Inflammatory macrophage (primary cell): ENCODE measurements at regions not wholly inside any gene's neighbourhood (a gene's known extent, or its start where the extent isn't known, plus 50 kb on each side); places are given as distances from the start of the nearest gene placed in this dataset.
A peak's percentile ranks its signal among the peaks of the same experiment; 100 is the strongest.

Experiments used
- DNase-seq, 2 donors: peaks; one replicate each; pipeline ENCODE4 v3.0.0-alpha.2; 2020 to 2022

DNA sequence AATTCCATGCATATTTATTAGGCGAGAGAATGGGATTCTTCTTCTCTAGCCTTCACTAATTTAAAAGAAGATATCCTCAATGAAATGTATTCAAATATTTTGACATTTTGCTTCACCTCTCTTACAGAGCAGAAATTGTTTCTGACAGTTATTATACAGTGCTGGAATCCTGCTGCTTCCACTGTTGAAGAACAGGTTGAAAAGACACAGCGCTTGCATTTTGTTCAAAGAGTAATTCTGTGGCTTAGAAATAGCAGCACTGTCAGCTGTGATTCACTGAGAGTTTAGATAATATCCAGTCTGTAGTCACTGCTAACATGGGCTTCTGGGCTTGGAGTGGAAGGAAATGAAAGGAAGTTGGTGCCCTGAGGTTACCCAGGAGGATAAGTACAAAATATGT, 117.1 kb upstream of the FBXL4 start:
- DNase-seq, result no peak

DNA sequence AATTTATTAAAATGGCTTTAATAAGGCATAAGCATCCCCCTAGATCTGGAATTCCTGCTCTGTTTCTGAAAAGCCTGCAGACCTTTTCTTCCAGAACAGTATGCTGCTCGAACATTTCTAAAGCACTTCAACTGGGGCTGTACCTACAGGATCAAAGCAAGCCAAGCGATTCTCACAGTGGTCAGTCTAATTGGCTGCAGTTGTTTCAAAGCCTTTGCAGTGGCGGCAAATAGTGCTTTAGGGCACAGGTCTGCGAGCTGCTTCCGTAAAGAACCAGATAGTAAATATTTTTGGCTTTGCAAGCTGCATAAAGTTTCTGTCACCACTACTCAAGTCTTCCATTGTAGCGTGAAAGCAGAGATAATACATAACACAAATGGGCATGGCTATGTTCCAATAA, 88.9 kb upstream of the FBXL4 start:
- no peak for DNase-seq

DNA sequence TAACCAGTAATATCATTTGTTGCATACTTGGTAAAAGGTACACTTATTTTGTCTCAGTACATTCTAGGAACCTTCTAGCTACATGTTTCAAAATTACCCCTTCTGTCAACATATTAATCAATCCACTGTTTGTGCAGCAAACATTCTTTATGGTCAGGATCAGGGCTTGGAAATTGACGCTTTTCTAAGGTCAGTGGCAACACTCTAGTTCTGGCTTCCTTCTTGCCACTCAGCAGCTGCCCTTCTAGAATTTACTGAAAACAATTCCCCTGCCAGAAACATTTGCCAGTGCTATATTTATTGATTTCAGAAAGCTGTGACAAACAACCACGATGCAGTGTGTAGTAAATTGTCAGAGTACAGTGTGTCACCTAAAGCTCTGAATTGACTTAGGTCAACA, 84.7 kb upstream of the FBXL4 start:
- no peak for DNase-seq

DNA sequence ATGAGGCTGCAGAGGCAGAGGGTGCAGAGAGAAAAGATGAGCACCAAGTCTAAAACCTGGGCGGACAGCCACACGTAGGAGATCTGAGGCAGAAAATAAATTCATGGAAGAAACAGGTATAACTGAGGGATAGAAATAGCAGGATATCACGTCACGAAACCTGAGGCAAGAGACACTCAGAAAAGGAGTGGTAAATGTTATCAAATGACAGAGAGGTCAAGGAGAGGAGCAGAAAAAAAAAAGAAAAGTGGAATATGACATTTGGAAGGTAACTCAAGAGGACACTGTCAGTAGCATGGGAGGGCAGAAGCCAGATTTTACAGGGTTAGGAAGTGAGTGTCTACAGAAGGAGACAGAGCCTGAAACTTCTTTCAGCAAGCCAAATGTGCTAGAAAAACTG, 84.2 kb upstream of the FBXL4 start:
- no peak for DNase-seq

DNA sequence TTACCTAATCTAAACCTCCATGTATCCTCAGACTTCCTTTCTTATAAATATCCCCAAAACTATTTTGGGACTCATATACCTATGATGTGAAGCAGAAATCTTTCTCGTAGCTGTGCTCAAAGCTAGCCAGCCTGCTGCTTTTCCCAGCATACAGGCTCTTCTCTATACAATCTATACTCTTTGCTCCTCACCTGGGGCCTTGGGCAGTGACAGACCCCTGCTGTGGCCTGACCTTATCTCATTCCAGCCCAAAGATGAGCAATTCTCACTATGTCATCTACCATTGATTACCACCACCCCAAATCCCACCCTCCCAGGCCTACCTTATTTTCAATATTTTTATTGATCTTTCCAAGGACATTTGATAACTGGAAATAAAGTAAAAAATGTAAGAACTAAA, 83.2 kb upstream of the FBXL4 start:
- DNase-seq, result no peak

DNA sequence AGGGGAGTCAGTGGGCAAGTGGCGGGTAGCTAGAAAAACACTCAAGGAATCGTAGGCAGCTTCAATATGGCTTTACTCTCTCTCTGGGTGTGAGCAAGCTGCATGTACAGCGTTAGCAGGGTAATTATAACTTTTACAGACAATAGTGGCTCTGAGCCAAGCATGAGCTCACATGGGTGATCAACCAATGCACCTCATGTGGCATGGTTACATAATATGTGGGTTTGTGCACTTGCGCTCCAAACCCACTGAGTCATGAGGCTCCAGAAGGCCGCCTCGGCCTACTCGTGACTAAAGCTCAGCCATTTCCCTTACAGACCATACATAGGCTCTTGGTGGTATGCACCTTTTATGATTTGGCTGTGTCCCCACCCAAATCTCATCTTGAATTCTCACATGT, 78.4 kb upstream of the FBXL4 start:
- no peak for DNase-seq

DNA sequence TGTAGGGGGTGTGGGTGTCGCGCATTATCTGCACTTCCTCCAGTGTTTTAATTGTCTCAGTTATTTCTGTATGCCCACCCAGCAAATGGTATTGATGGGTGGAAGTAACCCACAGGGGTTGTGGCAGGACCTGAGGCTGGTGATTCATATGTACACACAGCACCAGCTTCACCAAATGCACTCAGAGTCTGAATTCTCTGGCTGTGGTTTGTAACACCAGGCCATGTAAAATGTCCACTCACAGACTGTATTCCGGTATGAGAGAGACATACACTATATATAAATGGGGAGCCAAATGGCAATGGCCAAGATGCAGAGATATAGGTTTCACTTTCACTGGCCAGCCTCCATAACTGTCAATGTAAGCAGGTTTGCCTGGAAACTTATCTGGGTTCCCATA, 76.3 kb upstream of the FBXL4 start:
- no peak for DNase-seq

DNA sequence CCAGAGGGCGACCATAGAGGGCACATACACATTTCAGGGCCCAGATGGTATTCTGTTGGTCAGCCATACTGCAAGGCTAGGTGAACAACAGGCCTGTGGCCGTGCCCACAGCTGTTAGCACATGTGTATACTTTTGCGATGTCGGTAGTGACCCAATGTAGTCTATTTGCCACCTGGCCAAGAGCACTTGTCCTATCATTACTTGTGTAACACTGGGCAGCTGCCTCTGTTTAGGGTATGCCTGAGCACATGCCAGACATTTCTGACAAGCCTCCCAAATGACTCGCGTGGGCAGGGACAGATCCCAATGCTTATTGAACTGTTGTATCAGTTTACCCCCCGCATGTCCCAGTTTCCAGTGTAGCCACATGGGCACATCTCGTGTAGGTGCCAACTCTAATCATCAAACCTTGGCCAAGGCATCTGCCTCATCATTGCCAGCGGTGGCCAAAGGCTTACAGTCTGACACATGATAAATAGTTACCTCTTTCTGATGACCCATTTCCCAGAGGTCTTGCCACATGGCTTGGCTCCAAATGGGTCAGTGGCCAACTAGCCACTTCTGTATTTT, 74.4 kb upstream of the FBXL4 start:
- DNase-seq, result no peak

DNA sequence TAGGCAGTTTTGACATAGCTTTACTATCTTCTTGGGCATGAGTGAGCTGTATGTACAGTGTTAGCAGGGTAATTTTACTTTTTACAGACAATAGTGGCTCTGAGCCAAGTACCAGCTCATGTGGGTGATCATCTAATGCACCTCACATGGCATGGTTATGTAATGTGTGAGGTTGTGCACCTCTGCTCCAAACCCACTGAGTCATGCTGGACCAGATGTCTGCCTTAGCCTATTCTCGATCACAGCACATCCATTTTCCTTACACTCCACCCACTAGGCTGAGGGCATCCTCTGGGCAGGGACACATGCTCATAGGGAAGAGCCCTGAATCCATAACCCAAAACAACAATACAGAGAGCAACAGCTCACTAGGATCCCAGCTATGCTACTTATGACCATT, 71.6 kb upstream of the FBXL4 start:
- DNase-seq, result no peak

DNA sequence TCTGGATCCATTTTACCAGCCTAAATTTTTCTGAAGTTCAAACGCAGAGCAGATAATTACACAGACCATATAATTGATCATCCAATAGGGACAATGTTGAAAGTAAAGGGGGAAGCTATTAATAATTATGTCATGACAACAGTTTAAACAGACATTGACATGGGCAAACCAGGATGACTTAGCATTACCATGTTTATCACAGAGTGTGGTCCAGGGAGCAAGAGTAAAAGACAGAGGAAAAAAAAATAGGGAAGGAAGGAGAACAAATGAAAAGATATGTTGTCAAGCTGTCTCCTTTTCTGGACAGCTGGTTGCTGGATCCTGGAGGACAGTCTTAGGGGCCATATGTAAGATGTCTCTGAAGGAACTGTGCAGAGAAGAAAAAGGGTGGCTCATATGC, 69.4 kb upstream of the FBXL4 start:
- no peak for DNase-seq

DNA sequence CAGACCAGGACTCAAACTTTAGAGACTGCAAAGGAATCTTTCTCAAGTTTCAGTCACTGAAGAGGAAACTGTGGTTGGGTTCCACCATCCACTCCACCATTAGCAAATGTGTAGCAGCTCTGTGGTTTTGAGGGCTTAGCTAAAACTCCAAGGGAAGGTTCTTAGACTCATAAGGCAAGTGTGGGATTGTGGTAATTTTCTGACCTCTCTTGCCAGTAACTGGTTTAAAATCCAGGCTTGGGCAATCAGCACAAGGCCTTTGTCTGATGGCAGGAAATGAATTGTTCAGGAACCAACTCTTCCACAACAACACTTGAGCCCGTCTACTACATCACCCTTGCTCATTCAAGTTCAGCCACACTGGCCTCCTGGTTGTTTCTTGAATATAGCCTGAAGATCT, 68.6 kb upstream of the FBXL4 start:
- DNase-seq, result peak; percentile 41 to 71

DNA sequence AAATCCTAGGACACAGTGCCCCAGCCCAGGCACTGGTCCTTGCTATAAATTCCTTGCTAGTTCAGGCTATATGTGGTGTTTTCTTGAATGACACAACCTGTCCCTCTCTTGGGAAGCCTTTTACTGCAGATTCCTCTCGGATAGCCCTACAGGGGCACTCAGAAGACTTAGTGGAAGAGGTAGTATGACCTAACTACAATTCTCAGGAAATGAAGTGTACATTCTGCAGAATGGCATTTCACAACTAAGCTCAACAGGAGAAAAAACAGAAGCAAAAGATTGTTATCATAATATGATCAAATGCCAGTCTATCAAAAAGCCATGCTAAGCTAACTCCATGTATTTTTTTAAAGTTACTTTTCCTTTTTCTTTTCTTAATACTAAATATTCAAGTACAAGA, 66.3 kb upstream of the FBXL4 start:
- DNase-seq, result peak; percentile 3 to 12

DNA sequence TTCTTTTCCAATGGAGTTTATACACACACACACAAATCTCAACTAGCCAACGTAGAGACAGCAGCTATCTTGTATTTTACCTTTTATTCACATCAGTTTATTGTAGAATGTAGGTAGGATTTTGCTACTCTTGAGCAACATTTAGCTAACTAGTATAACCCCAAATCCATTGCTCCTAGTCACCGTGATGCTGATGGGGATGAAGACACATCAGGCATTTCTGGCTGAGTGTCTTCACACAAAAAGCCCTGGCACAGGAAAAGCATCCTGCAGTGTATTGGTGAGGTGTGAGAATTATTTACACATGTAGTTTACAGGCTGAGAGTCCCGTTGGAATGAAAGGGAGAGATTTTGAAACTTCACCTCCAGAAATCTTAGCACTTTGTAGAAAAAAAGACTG, 65.9 kb upstream of the FBXL4 start:
- no peak for DNase-seq

DNA sequence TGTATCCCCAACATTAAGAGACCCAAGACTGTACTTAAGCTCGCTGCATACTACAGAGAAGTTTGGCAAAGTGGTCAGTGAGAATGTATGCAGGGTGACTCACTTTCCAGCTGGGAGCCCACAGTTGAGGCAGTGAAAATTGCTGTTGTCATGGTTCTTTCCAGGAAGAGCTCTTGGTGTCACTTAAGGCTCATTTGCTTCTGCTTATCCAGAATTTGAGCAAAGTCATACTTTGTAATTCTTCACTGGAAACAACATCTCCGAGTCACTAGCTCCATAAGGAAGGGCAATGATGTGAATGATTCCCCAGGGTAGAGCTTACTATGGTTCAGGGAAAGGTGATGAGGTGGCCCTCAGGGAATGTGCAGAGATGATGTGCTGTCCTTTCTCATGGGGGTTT, 65.4 kb upstream of the FBXL4 start:
- peak; percentile 16 to 36 for DNase-seq

DNA sequence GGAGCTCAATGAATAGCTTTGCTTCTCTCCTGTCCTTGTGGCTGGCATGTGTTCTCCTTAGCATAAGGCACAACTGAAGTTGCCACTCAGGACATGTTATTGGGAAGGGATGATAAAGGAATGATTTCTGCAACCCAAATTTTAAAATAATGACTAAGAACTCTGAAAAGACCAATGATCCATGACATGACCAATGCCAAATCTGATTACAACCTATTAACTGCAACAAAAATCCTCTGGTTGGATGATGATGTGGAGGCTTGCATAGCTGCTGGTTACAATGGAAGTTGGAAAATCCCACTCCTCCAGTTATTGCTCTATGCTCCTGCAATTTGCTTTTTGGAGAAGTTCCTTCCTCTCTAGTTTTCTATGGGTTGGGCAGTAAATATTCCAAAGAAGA, 63.4 kb upstream of the FBXL4 start:
- no peak for DNase-seq

DNA sequence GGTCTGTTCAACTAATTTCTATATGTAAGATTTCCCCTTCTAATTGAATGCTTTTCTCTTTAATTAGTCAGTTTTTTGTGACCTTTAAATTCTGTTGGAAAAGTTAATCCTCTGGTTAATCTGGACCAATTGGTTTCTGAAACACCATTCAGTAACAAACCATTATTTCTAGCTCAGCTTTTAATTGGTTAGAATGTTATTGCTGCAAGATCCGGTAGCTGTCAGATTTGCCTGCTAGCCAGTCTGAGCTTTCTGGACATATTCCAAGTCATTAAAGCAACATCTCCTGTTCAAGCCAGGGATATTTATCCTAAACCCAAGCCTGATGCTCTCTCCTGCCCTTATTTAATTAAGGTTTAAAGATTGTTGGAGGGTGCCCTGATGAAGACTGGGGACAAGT, 55.1 kb upstream of the FBXL4 start:
- DNase-seq, result no peak

DNA sequence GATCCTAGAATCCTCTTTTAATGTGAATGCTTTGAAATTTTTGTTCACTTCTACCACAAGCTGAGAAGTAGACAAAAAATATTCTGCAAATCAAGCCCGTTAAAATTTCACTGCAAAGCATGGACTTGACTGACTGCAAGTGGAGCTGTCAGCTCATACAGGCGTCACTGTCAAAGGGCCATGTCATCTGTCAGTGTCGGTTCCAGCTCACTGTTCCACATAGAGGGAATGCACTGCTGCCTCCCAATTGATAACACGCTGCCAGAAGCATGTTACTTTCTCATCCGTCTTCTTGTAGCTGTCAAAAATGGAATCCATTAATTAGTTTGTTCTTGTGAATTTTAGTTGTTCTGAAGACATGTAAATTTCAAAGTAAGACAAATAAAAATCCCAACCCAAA, 50.4 kb upstream of the FBXL4 start:
- DNase-seq, result no peak
